DND-41 (cell line): ENCODE measurements at regions not wholly inside any gene's neighbourhood (a gene's known extent, or its start where the extent isn't known, plus 50 kb on each side); places are given as distances from the start of the nearest gene placed in this dataset.

Experiments used
- CTCF ChIP-seq: IDR thresholded peaks from 2 replicates; pipeline ENCODE4 v1.5.1; 2012; ENCODE audit warnings: borderline replicate concordance, low read length, moderate library complexity, mild to moderate bottlenecking; ENCODE audit not compliant: poor library complexity, severe bottlenecking; ENCODE audit errors: extremely low read depth
- EZH2 ChIP-seq: IDR thresholded peaks from 3 replicates; pipeline ENCODE4 v1.6.1; 2012; ENCODE audit warnings: borderline replicate concordance, low read depth, mild to moderate bottlenecking, moderate library complexity, low read length, inconsistent platforms; ENCODE audit not compliant: severe bottlenecking

DNA sequence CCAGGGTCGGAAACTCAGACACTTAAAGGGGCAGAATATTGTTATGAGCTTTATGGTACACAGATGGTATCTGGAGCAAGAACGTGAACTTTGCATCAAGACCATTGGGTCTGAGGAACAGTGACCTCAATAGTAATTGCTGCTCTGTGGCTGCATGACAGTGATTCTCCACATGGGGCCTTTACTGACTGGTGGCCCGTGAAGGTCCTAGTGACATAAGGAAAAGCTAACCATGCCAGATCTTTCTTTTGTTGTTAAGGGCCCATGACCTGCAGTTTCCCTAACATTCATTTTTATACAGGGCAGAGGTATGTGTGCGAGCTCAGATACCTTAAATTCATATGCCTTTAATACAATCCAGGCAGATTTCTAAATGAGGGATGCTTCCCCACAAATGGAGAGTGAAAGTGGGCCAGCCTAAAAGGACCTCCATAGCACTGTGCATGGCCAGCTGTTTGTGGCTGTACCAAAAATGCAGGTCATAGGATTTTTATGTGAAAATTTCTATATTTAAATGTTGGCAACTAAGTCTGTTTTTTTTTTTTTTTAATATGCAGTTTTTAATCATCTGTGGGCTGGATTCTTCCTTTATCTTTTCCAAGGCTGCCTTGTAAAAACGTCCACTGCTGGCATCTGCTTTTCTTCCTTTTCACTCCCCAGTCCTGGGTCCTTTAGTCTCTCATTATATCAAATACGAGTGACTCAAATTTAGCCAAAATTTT is 188.0 kb upstream of the IL12A start:
- no peak for TF ChIP-seq CTCF
- no peak for TF ChIP-seq EZH2
